RKO (cell line): ENCODE measurements at regions not wholly inside any gene's neighbourhood (a gene's known extent, or its start where the extent isn't known, plus 50 kb on each side); places are given as distances from the start of the nearest gene placed in this dataset.
A peak's percentile ranks its signal among the peaks of the same experiment; 100 is the strongest.
"Not testable (repeated sequence)": the region's sequence is repeated elsewhere in the genome, so short reads cannot be mapped to it uniquely, and the experiment has no call there.

Source experiments
- DNase-seq: peaks from one replicate; pipeline ENCODE4 v3.0.0-alpha.2; 2016; ENCODE audit warnings: low spot score

DNA sequence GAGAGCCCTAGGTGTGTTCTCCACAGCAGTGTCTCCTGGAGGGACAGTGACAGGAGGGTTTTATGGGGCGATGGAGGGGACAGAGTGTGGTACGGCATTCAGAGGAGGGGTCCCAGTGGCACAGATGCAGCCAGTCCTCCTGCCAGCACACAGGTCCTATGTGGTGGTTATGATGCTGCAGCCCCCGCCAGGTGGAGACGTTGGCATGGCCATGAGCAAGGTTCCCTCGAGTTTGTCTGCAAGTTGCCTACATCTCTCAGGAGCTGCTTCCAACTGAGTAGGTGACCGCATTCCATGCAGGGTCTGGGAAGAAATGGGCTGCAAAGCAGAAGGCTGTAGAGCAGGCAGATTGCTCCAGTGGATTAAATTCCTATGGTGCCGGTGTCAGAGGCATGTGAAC is 646.0 kb downstream of the TBC1D22A start:
- DNase-seq, result peak; percentile 14

DNA sequence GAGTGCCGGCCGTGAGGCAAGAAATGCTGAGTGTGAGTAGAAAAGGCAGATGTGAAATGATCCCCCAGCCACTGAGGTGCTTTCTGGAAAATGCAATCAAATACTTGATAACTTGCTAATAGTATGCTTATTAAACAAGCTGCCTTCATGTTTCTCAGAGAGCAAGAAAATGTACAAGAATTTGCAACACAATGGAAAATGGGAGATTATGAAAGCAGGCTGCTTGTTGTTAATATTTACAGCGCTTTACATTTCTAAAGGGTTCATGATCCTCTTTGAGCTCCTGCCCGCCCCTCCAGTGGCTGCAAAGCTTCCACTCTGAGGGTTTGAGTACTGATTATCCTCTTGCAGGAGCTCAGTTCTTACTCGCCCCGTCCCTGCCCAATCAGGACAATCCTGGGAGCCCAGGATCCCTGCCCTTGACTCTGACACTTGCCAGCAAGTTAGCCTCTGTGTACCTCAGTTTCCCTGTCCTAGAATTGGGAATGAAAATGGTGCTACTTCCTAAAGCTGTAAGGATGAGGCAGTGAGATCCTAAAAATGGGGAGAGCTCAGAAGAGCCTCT is 645.1 kb downstream of the TBC1D22A start:
- no peak for DNase-seq

DNA sequence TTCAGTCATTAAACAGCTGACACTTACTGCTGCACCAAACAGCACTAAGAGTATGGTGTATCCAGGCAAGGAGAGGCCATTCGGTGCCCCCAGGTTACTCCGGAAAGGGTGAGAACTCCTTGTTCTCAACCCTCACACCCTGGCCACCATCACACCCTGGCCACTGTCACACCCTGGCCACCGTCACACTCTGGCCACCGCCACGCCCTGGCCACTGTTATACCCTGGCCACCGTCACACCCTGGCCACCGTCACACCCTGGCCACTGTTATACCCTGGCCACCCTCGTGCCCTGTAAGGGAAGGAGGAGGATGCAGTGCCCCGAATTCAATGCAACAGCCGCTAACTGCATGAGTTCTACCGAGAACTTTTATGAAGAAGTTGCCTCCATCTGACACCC is 644.4 kb downstream of the TBC1D22A start:
- DNase-seq, result no peak

DNA sequence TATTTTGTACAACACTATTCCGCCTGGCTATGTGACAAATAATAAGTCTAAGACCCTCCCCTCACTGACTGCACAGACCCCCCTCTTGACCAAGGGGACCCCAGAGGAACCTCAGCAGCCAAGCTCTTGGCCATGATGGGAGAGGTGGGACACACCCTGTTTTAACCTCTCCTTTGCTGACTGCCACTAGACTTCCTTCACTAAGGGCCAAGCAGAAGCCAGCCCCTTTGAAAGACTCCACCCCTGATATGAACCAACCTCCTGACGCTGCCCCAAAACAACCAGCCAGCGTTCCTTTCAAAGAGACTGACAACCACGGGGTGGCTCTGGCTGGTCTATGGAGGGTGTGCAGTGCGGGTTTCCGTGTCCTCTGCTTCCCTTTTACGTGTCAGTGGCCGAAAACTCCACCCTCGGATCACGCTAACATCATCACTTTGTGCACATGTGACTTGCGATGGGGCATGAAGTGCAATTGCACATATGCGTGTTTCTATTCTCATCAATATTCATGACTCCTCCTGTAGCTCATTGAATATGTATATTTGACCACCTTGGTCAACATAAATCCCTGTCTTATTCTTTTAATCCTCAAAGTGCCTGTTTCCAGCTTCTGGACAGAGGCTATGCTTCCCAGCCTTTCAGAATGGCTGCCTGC is 643.9 kb downstream of the TBC1D22A start:
- no peak for DNase-seq

DNA sequence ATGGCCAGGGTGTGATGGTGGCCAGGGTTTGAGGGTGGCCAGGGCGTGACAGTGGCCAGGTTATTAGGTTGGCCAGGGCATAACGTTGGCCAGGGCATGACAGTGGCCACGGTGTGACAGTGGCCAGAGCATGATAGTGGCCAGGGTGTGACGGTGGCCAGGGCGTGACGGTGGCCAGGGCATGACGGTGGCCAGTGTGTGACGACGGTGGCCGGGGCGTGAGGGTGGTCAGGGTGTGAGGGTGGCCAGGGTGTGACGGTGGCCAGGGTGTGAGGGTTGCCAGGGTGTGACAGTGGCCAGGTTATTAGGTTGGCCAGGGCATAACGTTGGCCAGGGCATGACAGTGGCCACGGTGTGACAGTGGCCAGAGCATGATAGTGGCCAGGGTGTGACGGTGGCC is 642.8 kb downstream of the TBC1D22A start:
- not testable (repeated sequence) for DNase-seq

DNA sequence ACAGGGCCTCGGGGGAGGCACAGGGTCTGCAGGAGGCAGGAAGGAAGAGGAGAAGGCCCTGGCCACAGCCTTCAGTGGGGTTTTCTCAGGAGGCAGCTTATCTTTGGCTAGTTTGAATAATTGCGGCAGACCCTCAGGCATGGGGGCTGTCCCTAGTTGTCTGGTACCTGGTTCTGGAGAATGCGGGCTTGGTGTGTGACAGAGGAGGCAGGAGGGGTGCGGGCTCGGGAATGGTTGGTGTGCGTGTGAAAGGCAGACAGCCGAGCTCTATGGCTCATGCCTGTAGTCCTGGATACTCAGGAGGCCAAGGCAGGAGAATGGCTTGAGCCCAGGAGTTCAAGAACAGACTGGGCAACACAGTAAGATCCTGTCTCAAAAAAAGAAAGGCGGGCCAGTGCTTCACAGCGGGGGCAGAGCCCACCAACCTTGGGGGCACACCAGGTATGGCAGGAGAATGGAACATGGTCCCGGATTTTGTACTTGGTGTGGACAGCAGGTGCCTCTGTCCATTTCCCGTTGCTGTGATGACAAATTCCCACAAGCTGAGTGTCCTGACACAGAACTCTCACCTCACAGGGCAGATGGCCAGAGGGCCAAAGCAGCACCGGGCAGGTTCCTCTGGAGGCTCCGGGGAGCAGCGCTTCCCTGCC is 640.6 kb downstream of the TBC1D22A start:
- no peak for DNase-seq

DNA sequence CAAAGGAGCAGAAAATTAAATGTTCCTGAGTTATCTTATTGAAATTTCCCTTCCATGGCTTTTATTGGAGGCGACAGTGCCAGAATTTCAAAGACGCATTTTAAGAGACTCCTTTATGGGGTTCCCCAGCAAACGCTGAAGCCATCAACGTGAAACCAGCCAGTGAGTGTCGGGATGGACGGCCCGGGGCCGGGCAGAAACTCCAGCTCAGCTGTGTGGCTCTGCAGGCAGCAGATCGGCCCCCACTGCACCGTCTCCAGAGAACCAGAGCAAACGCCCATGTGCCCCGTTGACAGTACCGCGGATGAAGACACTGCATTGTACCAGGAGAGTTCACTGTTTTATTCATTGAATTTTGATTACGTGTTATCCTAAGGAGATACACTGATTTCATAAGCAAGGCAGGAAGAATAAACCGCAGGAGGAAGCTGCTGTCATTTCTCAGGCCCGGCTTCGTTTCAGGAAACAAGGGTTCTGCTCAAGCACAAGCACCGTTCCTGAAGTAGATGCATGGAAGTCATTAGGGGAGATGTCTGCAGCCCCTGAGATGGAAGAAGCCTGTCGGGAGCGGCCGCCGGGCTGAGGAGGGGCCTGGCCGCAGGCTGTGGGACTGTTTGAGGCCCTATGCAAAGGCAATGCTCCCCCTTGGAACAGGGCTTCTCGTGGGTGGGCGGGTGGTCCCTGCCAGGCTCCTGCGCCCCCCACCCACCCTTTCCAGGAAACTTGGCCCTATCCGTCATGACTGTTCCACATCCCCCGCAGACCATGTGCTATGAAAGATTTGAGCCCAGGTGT is 639.7 kb downstream of the TBC1D22A start:
- DNase-seq, result no peak

DNA sequence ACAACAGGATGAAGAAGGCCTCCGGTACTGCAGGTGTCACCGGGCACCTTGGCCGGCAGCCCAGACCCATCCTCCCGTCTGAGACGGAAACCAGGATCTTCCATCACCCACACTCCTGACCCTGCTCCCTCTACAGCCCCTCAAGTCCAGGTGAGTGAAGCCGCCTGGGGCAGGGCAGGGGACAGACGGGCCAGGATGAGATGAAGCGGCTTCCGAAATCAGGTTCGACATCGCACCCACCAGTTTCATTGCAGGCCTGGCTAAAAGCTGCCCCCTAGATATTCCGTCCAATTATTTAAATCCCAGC is 639.1 kb downstream of the TBC1D22A start:
- no peak for DNase-seq

DNA sequence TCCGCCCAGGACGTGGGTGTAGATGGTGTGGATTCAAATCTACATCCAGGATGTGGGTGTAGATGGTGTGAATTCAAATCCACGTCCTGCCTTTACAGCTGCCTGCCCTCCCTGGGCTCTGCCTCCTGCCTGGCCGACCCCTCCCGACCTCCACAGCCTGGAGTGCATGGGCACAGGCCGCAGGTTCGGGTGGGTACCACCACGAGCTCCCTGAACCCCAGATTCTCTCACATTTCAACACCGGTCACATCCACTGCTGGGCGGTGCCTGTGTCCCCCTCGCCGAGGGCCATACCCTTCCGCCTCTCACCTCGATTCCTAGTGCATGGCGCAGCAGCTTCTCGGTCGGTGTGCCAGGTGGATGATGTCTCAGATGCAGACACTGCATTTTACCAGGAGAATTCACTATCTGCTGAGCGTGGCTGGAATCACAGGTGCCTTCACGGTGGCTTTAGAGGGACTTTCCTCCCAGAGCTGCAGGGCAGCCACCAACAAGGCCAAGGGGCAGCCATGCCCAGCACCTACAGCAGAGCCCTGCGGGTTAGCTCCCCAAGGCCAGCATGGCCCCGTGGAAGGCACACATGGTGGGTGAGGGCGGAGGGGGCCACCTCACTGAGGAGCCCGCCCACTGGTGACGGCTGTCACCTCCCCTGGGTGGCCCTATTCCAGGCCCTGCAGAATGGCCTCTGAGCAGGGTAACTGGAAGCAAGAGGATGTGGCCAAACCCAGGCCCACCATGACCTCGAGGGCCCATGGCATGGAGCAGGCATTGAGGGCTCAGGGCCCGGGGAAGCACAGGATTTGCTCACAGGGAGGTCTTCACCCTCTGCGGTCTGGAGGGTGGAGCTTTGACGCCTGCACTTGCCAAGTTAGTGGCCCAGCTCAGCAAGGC is 638.5 kb downstream of the TBC1D22A start:
- DNase-seq, result no peak

DNA sequence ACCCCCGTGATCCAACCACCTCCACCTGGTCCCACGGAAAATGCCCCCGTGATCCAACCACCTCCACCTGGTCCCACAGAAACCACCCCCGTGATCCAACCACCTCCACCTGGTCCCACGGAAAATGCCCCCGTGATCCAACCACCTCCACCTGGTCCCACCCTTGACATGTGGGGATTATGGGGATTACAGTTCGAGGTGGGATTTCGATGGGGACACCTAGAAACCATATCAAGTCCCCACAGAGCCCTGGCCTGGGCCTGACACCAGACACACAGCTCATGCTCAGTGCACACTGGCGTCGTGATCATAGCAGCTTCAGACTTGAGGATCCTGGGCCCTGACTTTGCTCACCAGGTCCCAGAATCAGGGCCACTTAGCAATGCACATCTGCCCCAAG is 637.7 kb downstream of the TBC1D22A start:
- DNase-seq, result not testable (repeated sequence)

DNA sequence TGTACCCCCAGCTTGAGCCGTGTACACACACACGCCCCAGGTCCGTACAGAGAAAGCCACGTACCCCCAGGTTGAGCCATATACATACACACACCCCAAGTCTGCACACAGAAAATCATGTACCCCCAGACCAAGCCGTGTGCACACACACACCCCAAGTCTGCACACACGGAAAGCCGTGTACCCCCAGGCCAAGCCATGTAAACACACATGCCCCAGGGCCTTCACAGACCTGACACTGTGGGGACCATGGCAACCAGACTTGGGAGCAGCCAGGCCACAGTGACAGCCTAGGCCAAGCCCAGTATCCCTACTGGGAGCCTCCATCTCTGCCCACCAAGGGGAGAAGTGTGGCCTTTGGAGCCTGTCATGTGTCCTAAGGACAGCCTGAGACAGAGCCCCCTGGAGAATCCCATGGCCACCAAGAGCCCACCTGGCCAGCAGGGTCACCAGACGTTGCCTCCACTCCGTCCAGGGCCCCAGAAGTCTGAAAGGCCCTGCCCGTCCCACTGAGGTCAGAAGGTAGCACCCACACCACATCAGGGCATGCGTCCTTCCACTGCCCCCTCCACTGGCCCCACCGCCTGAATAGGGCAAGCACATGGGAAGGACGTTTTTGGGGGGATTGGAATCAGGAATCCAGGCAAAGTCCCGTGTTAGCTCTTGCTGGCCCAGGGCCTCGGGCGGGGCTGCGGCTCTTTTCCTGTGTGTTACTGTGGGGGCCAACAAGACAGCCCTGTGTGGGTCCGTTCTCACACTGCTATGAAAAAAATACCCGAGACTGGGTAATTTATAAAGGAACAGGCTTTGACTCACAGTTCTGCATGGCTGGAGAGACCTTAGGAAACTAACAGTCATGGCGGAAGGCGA is 636.7 kb downstream of the TBC1D22A start:
- no peak for DNase-seq

DNA sequence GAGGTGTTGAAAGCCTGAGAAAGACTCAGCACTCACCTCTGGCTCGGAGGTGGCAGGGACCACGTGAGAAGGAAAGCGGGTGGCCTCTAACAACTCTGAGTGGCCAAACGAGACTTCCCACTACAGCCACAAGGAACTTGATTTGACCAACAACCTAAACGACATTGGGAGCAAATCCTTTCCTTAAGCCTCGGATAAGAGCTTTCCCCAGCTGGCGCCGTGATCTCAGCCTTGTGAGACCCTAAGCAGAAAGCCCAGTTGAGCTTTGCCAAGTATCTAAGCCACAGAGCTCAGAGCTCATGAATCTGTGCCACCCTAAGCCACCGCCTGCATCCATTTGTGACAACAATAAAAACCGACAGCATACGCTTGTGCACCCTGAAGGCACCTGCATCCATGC is 636.0 kb downstream of the TBC1D22A start:
- DNase-seq, result no peak

DNA sequence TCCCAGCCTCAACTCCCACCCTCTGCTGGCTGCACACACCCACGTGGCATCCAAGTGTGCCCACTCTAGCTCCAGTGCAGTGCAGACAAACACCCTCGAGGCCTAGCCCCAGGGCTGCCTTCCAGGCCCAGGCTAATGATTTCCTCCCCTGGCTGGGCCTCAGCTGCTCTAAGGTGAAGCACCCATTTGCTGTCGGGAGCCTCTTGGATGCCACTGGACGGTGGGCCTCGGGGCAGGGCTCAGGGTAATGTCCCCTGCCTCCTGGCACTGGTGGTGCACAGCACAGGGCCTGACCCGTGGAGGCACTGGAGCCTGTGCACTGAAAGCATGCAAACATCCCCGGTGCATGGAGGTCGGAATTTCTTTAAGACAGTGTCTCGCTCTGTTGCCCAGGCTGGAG is 635.2 kb downstream of the TBC1D22A start:
- no peak for DNase-seq

DNA sequence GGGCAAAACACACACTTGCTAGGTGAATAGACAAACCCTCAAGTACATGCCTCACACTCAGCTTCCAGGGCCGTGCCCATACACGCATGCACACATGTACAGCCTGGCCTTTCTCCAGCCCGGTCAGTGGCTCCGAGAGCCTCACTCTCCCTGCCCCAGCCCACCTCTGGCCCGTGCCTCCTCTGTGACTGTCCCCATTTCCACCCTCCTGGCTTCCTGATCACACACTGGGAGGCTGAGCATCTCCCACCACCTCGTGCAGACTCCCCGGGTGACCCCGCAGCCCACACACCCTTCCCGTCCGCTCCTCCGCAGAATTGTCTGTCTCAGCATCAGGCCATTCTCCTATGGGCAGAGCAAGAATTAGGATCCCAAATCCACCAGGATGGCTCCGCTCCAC is 634.1 kb downstream of the TBC1D22A start:
- no peak for DNase-seq

DNA sequence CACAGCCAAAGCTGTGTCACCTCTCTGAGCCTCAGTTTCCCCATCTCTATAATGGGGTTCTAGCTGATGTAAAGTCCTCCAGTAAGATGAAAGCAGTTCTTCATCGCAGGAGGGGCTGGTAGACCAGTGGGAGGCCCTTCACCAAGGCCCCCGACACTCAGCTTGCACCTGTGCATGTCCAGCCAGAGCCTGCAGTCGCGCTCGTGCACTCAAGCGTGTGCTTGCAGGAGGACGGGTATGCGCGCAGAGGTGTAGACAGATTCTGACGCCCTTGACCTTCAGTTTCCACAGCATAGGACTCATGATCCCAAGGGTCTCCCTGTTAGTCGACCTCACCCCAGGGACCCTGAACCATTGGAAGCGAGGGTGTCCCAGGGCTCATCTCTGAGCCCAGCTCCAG is 633.7 kb downstream of the TBC1D22A start:
- no peak for DNase-seq

DNA sequence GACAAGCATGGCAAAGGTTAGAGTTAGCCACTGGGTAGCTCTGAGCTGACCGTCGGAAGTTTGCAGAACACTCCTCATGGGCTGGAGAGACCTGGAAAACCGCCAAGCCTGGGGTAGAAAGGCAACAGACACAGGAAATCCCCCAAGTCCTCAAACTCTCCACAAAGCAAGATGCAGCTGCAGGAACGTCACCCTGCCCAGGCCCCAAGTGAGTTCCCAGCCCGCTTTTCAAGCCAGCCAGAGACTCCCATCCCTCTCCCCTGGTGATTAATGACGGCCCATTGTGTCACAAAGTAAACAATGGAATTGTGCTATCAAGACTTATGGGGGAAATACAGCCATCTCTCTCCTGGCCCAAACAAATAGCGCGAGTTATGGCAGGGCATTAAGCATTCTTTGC is 633.0 kb downstream of the TBC1D22A start:
- no peak for DNase-seq

DNA sequence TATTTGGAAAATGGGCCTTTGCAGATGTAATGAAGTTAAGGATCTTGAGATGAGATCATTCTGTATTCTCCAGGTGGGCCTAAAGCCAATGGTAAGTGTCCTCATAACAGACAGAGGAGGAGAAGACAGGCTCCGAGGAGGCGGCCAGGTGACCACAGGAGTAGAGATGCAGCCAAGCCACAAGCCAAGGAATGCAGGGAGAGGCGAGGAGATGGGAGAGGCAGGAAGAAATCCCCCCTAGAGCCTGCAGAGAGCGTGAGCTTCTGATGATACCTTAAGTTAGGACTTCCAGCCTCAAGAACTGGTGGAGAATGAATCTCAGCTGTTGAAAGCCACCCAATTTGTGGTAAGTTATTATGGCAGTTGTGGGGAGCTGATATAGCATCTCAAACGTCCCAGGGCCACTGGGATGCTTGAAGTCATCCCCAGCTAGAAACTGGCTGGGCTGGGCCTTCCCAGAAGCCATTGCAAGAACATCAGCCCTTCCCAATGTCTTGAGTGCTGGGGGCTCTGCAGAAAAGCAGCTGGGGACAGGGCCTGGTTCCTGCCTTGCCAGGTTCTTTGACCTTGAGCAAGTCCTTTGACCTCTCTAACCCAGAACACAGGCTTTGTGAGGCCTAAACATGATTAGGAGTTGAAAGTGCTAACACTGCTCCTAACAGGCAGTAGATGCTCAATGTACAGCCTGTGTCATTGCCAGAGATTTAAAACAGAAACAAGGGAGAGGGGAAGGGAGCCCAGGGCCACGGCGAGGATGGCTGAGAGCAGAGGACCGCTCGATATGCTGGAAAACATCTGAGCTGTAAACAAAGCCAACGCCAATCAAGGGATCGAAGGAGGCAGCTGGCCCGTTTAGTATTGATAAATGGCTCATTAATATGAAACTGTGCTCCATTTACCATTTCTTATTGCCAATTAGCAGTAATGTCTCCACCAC is 632.3 kb downstream of the TBC1D22A start:
- no peak for DNase-seq

DNA sequence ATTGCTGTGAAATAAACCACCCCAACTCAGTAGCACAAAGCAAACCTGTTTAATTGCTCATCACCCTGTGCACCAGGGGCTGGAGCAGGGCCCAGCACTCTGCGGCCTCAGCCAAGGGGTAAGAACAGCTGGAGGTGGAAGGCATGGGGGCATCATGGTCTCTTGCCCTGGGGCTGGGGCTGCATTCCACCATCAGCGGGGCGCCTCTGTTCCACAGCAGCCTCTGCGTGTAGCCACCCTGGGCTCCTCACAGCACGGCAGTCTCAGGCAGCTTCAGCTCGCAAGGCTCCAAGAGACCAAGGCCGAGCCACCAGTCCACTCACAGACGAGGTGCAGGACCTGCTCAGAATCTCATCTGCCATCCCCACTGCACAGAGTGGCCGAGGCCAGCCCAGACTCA is 630.7 kb downstream of the TBC1D22A start:
- DNase-seq, result no peak

DNA sequence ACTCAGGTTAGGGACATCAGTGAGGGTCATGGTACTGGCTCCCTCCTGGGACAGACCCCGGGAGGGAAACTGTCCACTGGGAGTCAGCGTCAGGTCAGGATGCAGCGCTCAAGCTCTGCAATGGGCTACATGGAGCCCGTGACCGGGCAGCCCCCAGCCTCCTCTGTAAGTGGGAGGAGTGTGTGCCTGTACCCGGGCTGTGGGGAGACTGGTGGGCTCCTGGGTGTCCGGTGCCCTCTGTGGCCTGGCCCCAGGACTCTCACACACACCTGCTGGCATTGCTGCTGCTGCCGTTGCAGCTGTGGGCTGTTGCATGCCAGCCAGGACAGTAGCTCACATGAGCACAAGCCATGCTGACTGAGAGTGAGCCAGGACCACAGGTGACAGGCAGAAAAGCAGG is 630.3 kb downstream of the TBC1D22A start:
- no peak for DNase-seq

DNA sequence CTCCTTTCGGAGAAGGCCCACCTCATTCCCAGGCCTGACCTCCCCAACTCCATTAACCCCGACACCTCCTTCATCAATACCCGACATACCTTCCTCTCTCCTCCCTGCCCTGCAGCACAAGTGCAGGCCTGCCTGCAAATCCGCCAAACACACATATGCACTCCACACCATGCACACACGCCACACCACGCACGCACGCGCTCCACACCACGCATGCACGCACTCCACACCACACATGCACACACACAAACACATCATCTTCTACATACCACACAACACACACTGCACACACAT is 629.6 kb downstream of the TBC1D22A start:
- DNase-seq, result no peak
